ENCODE measurements at regions not wholly inside any gene's neighbourhood (a gene's known extent, or its start where the extent isn't known, plus 50 kb on each side); places are given as distances from the start of the nearest gene placed in this dataset.
A peak's percentile ranks its signal among the peaks of the same experiment; 100 is the strongest.
"Not testable (repeated sequence)": the region's sequence is repeated elsewhere in the genome, so short reads cannot be mapped to it uniquely, and the experiment has no call there.

DNA sequence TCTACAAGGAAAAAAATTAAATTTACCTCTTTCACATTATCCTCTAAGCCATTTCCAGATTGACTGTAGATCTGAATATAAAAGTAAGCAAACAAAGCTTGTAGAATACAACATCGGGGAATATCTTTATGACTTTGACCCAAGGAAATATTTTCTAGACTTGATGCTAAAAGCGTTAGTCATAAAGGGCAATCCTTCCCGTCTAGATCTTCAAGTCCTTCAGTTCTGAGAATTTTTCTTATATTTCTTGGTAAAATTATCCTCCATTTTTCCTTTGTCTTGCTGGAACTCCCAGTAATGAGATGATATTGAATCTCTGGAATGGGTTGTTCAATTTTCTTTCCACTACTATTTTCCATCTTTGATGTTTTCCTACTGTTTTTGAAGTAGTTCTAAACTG, 77.8 kb upstream of the ZNF184 start:
- no peak for DNase-seq
- ChIA-PET CTCF (interaction anchor here (0.7 to 0.9 kb wide), 2 partner anchors 32 to 40 kb away, joined by 3 read pairs; no protein-coding TSS in a partner anchor), POLR2A (no interaction called here)
- H3K4me1 Mint-ChIP-seq = peaks cover 17% of the 10 kb centered on the region
- H3K4me3 Mint-ChIP-seq = no peak overlapping the region
- peaks cover 14% of the 10 kb centered on the region for H3K9me3 Mint-ChIP-seq
- peaks cover 76% of the 10 kb centered on the region for H3K27me3 Mint-ChIP-seq
- no peak overlapping the region for H3K27ac Mint-ChIP-seq
- H3K36me3 Mint-ChIP-seq (ENCODE audit: low read depth) = peaks cover 3% of the 10 kb centered on the region

DNA sequence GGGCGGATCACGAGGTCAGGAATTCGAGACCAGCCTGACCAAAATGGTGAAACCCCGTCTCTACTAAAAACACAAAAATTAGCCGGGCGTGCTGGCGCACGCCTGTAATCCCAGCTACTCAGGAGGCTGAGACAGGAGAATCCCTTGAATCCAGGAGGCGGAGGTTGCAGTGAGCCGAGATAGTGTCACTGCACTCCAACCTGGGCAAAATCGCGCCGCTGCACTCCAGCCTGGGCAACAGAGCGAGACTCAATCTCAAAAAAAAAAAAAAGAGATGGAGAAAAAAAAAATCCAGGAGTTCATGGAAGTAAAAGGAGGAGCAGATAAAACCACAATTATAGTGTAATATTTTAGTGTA, 76.3 kb upstream of the ZNF184 start:
- Mint-ChIP-seq H3K9me3 (peaks cover 21% of the 10 kb centered on the region), H3K4me1 (peaks cover 29% of the 10 kb centered on the region), H3K36me3 (ENCODE audit: low read depth) (peaks cover 11% of the 10 kb centered on the region), H3K27me3 (peaks cover 85% of the 10 kb centered on the region)
- DNase-seq, H3K27ac Mint-ChIP-seq, CTCF ChIA-PET, POLR2A ChIA-PET, H3K4me3 Mint-ChIP-seq: not testable (repeated sequence)

DNA sequence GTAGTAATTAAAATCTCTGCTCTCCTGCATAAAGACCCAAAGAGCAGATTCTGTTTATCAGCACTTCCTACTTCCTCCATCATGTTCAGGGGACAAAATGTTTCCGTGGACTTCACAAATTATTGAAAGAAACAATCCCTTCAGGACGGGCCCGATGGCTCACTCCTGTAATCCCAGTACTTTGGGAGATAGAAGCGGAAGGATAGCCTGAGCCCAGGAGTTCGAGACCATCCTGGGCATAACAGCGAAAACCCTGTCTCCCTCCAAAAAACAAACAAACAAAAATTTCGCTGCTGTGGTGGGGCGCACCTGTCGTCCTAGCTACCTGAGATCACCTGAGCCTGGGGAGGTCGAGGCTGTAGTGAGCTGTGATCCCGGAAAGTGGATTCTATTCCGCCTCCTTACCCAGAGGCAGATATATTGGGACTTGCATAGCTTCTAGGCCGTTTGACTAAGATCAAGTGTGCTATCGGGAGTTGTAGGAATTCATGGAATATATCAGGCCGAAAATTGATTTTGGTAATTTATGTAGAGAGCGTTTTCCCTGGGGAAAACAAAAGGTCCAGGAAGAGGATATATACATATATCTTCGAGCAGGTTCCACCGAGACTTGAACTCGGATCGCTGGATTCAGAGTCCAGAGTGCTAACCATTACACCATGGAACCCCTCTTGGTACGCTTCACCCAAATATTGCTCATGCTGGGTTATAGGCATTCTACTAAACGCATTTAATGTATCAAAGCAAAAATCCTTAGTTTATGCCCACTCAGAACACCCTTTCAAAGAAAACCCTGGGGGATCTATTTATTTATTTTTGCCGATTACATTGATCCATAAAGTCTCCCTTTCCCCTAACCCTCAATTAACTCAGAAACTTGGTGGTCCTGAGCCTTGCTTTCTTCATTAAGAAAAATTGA, 74.5 kb upstream of the ZNF184 start:
- Mint-ChIP-seq H3K4me3 (no peak overlapping the region), H3K9me3 (peaks cover 19% of the 10 kb centered on the region), H3K36me3 (ENCODE audit: low read depth) (peaks cover 9% of the 10 kb centered on the region), H3K27ac (no peak overlapping the region), H3K4me1 (peaks cover 21% of the 10 kb centered on the region), H3K27me3 (peaks cover 83% of the 10 kb centered on the region)
- POLR2A ChIA-PET = no interaction called here
- CTCF ChIA-PET = no interaction called here
- DNase-seq = no peak

GRCh38 chr6:27546522-27546921, 73.6 kb upstream of the ZNF184 start:
- ChIA-PET CTCF (no interaction called here), POLR2A (no interaction called here)
- peaks cover 19% of the 10 kb centered on the region for H3K9me3 Mint-ChIP-seq
- no peak overlapping the region for H3K27ac Mint-ChIP-seq
- H3K4me1 Mint-ChIP-seq = peaks cover 21% of the 10 kb centered on the region
- H3K4me3 Mint-ChIP-seq = no peak overlapping the region
- peaks cover 9% of the 10 kb centered on the region for H3K36me3 Mint-ChIP-seq (ENCODE audit: low read depth)
- DNase-seq = no peak
- peaks cover 84% of the 10 kb centered on the region for H3K27me3 Mint-ChIP-seq

- H3K27ac Mint-ChIP-seq = no peak overlapping the region
- H3K4me3 Mint-ChIP-seq = peak overlapping the region; percentile 17
- no peak for DNase-seq
- peaks cover 21% of the 10 kb centered on the region for H3K4me1 Mint-ChIP-seq
- ChIA-PET CTCF (interaction anchor here (0.8 to 1.5 kb wide), 2 partner anchors 22 to 217 kb away, joined by 3 to 4 read pairs; no protein-coding TSS in a partner anchor), POLR2A (interaction anchor here (0.5 kb wide), 1 partner anchor 28 kb away, joined by 4 read pairs; no protein-coding TSS in a partner anchor)
- H3K36me3 Mint-ChIP-seq (ENCODE audit: low read depth) = peaks cover 9% of the 10 kb centered on the region
- H3K9me3 Mint-ChIP-seq = peaks cover 19% of the 10 kb centered on the region
- peaks cover 85% of the 10 kb centered on the region for H3K27me3 Mint-ChIP-seq
Observed at GRCh38 chr6:27545271-27546046, 72.6 kb upstream of the ZNF184 start.

- no peak for DNase-seq
- Mint-ChIP-seq H3K27me3 (peaks cover 82% of the 10 kb centered on the region), H3K4me1 (peaks cover 21% of the 10 kb centered on the region), H3K9me3 (peaks cover 19% of the 10 kb centered on the region), H3K4me3 (peak overlapping the region; percentile 34), H3K27ac (peak overlapping the region; percentile 50), H3K36me3 (ENCODE audit: low read depth) (peaks cover 9% of the 10 kb centered on the region)
- ChIA-PET POLR2A (interaction anchor here (0.5 kb wide), 1 partner anchor 27 kb away, joined by 4 read pairs; no protein-coding TSS in a partner anchor), CTCF (interaction anchor here (0.8 to 1.5 kb wide), 2 partner anchors 22 to 218 kb away, joined by 3 to 4 read pairs; no protein-coding TSS in a partner anchor)
Observed at GRCh38 chr6:27544612-27545260, 71.8 kb upstream of the ZNF184 start.

DNA sequence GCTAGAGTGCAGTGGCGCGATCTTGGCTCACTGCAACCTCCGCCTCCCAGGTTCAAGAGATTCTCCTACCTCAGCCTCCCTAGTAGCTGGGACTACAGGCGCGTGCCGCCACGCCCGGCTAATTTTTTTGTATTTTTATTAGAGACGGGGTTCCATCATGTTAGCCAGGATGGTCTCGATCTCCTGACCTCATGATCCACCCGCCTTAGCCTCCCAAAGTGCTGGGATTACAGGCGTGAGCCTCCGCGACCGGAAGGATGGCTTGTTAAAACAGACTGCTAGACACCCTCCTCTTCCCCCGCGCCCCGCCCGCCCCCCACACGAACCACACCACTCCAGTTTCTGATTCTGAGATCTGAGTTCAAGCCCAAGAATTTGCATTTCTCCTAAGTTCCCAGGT, 71.2 kb upstream of the ZNF184 start:
- H3K4me3 Mint-ChIP-seq; POLR2A ChIA-PET; DNase-seq; H3K36me3 Mint-ChIP-seq (ENCODE audit: low read depth); CTCF ChIA-PET; H3K27ac Mint-ChIP-seq: not testable (repeated sequence)
- H3K27me3 Mint-ChIP-seq = peaks cover 78% of the 10 kb centered on the region
- peaks cover 21% of the 10 kb centered on the region for H3K4me1 Mint-ChIP-seq
- H3K9me3 Mint-ChIP-seq = peaks cover 18% of the 10 kb centered on the region

DNA sequence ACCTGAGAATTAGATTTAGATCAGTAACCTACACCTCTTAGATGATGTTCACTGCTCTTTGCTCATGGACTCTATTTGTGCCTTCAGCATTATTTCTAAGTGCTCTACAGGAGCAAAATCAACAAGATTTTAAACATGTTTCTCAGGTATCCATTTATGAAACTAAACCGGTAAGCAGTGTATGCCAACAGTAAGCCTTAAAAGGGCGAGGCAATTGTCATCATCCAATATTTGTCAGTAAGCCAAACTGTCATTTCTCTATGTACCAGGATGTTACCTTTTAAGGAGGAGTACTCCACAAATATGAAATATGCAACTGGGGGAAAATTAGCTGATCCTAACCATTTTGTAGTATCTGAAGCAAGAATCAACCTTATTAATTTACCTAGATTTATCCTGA, 69.6 kb upstream of the ZNF184 start:
- H3K36me3 Mint-ChIP-seq (ENCODE audit: low read depth) = peaks cover 9% of the 10 kb centered on the region
- DNase-seq = no peak
- peaks cover 14% of the 10 kb centered on the region for H3K9me3 Mint-ChIP-seq
- H3K4me1 Mint-ChIP-seq = peaks cover 12% of the 10 kb centered on the region
- POLR2A ChIA-PET = no interaction called here
- peaks cover 72% of the 10 kb centered on the region for H3K27me3 Mint-ChIP-seq
- CTCF ChIA-PET = no interaction called here
- H3K4me3 Mint-ChIP-seq = no peak overlapping the region
- H3K27ac Mint-ChIP-seq = no peak overlapping the region

DNA sequence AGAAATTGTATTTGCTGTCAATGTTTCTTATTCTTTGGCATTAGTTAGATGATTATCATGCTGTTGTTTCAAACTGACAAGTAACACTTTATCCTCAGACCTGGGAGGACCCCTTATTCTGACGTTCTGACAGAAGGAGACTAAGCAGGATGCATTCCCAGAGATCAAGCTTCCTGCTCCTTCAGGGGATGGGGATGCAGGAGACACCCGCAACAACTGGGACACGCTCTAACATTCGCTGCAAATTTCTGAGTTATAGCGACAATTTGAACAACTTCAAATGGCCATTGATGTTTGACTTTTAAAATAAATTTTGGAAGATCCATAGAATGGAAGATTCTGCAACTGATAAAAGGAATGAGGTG, 69.0 kb upstream of the ZNF184 start:
- DNase-seq = no peak
- ChIA-PET POLR2A (no interaction called here), CTCF (no interaction called here)
- H3K4me1 Mint-ChIP-seq = peaks cover 12% of the 10 kb centered on the region
- H3K9me3 Mint-ChIP-seq = peaks cover 14% of the 10 kb centered on the region
- H3K4me3 Mint-ChIP-seq = no peak overlapping the region
- no peak overlapping the region for H3K27ac Mint-ChIP-seq
- peaks cover 9% of the 10 kb centered on the region for H3K36me3 Mint-ChIP-seq (ENCODE audit: low read depth)
- peaks cover 71% of the 10 kb centered on the region for H3K27me3 Mint-ChIP-seq

GRCh38 chr6:27541212-27541932, 68.5 kb upstream of the ZNF184 start:
- H3K27me3 Mint-ChIP-seq = peaks cover 66% of the 10 kb centered on the region
- POLR2A ChIA-PET = no interaction called here
- CTCF ChIA-PET = no interaction called here
- peaks cover 12% of the 10 kb centered on the region for H3K4me1 Mint-ChIP-seq
- no peak overlapping the region for H3K27ac Mint-ChIP-seq
- peaks cover 9% of the 10 kb centered on the region for H3K36me3 Mint-ChIP-seq (ENCODE audit: low read depth)
- DNase-seq = no peak
- no peak overlapping the region for H3K4me3 Mint-ChIP-seq
- H3K9me3 Mint-ChIP-seq = peaks cover 10% of the 10 kb centered on the region

GRCh38 chr6:27539551-27539950, 66.6 kb upstream of the ZNF184 start:
- Mint-ChIP-seq H3K9me3 (peaks cover 3% of the 10 kb centered on the region), H3K27me3 (peaks cover 49% of the 10 kb centered on the region), H3K27ac (no peak overlapping the region), H3K4me3 (no peak overlapping the region), H3K4me1 (peaks cover 3% of the 10 kb centered on the region), H3K36me3 (ENCODE audit: low read depth) (no peaks in the 10 kb centered on the region)
- POLR2A ChIA-PET = no interaction called here
- CTCF ChIA-PET = no interaction called here
- DNase-seq = no peak

GRCh38 chr6:27532820-27533538, 60.1 kb upstream of the ZNF184 start:
- Mint-ChIP-seq H3K9me3 (no peaks in the 10 kb centered on the region), H3K4me1 (no peaks in the 10 kb centered on the region)
- CTCF ChIA-PET = interaction anchor here (1.2 kb wide), 1 partner anchor 220 kb away, joined by 3 read pairs; no protein-coding TSS in a partner anchor

More at GRCh38 chr6:27532820-27533538, 60.1 kb upstream of the ZNF184 start:
- no peak for DNase-seq
- no peak overlapping the region for H3K27ac Mint-ChIP-seq
- no peaks in the 10 kb centered on the region for H3K36me3 Mint-ChIP-seq (ENCODE audit: low read depth)
- no peak overlapping the region for H3K4me3 Mint-ChIP-seq
- POLR2A ChIA-PET = no interaction called here
- peaks cover 27% of the 10 kb centered on the region for H3K27me3 Mint-ChIP-seq
